ENCODE measurements at regions not wholly inside any gene's neighbourhood (a gene's known extent, or its start where the extent isn't known, plus 50 kb on each side); places are given as distances from the start of the nearest gene placed in this dataset.

DNA sequence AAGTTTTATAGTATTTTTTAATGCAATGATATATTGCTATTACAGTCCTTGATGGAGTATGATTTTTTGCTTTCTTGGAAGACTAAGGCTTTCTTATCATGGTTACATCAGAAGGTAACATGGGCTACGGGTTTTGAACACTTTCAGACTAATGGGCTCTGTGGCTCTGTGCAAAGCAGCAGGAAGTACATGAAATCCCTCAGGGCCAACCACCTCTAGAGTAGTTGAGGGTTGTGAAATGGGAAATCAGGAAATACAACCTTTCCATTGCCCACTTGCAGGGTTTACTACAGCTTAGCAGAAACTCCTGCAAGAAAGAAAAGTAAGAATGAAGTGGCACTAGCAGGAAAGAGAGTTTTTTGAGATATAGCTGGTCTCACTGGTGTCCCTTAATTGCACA lies 853.5 kb downstream of the KCNMA1 start (continued):
- TF ChIP-seq, protein P1, sequence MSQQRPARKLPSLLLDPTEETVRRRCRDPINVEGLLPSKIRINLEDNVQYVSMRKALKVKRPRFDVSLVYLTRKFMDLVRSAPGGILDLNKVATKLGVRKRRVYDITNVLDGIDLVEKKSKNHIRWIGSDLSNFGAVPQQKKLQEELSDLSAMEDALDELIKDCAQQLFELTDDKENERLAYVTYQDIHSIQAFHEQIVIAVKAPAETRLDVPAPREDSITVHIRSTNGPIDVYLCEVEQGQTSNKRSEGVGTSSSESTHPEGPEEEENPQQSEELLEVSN (IDR thresholded peaks at IDR 0.05), result no peak
- TF ChIP-seq CTBP2 (IDR thresholded peaks at IDR 0.05; ENCODE audit: borderline replicate concordance, insufficient read depth, insufficient read length, low read length) (no peak), CREB1 (IDR thresholded peaks at IDR 0.05) (no peak), CBX5 (IDR thresholded peaks at IDR 0.05; ENCODE audit: low read depth, low read length) (no peak), EZH2 (IDR thresholded peaks at IDR 0.05; ENCODE audit: low read depth, low read length, severe bottlenecking) (no peak), NRF1 (IDR thresholded peaks at IDR 0.05; ENCODE audit: low read depth, low read length) (no peak)
- TF ChIP-seq, protein P2, sequence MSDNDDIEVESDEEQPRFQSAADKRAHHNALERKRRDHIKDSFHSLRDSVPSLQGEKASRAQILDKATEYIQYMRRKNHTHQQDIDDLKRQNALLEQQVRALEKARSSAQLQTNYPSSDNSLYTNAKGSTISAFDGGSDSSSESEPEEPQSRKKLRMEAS (IDR thresholded peaks at IDR 0.05), result no peak
